Activated T-cell treated with anti-CD3 and anti-CD28 coated beads for 1 hour (primary cell): ENCODE measurements at regions not wholly inside any gene's neighbourhood (a gene's known extent, or its start where the extent isn't known, plus 50 kb on each side); places are given as distances from the start of the nearest gene placed in this dataset.

ENCODE experiments used
- DNase-seq: peaks from one replicate; pipeline ENCODE4 v3.0.0-alpha.2; 2020; ENCODE audit warnings: low read depth

- DNase-seq: peak; percentile 88
These were observed 106.6 kb upstream of the HNRNPU start for GRCh38 chr1:244970744-244971551.

- DNase-seq: peak; percentile 53
These were observed 105.9 kb upstream of the HNRNPU start for GRCh38 chr1:244970236-244970743.

- DNase-seq: peak; percentile 50
These were observed 105.3 kb upstream of the HNRNPU start for GRCh38 chr1:244969355-244970235.

- DNase-seq: no peak
These were observed 104.5 kb upstream of the HNRNPU start for GRCh38 chr1:244968881-244969280.

- no peak for DNase-seq
These were observed 104.1 kb upstream of the HNRNPU start for GRCh38 chr1:244968471-244968871.

- DNase-seq: no peak
These were observed 102.8 kb upstream of the HNRNPU start for GRCh38 chr1:244967159-244967558.

- no peak for DNase-seq
These were observed 101.1 kb upstream of the HNRNPU start for GRCh38 chr1:244965185-244966030.

- DNase-seq: no peak
These were observed 100.0 kb upstream of the HNRNPU start for GRCh38 chr1:244964112-244964971.

- DNase-seq: no peak
These were observed 99.0 kb upstream of the HNRNPU start for GRCh38 chr1:244963231-244963826.

- DNase-seq: no peak
These were observed 97.8 kb upstream of the HNRNPU start for GRCh38 chr1:244962130-244962529.

GRCh38 chr1:244960904-244961303 lies 96.6 kb upstream of the HNRNPU start:
- DNase-seq: no peak

GRCh38 chr1:244958593-244958992 lies 94.2 kb upstream of the HNRNPU start:
- DNase-seq: no peak

- DNase-seq: no peak
These were observed 93.2 kb upstream of the HNRNPU start for GRCh38 chr1:244957525-244957924.

- DNase-seq: no peak
These were observed 92.8 kb upstream of the HNRNPU start for GRCh38 chr1:244957122-244957521.

GRCh38 chr1:244955661-244956060 lies 91.3 kb upstream of the HNRNPU start:
- DNase-seq: no peak

- no peak for DNase-seq
These were observed 90.0 kb upstream of the HNRNPU start for GRCh38 chr1:244954359-244954758.

GRCh38 chr1:244953901-244954300 lies 89.6 kb upstream of the HNRNPU start:
- no peak for DNase-seq

- no peak for DNase-seq
These were observed 88.6 kb upstream of the HNRNPU start for GRCh38 chr1:244952940-244953339.

- no peak for DNase-seq
These were observed 88.1 kb upstream of the HNRNPU start for GRCh38 chr1:244952280-244952933.

- no peak for DNase-seq
These were observed 84.1 kb upstream of the HNRNPU start for GRCh38 chr1:244948416-244948815.
